ENCODE measurements at regions not wholly inside any gene's neighbourhood (a gene's known extent, or its start where the extent isn't known, plus 50 kb on each side); places are given as distances from the start of the nearest gene placed in this dataset.

DNA sequence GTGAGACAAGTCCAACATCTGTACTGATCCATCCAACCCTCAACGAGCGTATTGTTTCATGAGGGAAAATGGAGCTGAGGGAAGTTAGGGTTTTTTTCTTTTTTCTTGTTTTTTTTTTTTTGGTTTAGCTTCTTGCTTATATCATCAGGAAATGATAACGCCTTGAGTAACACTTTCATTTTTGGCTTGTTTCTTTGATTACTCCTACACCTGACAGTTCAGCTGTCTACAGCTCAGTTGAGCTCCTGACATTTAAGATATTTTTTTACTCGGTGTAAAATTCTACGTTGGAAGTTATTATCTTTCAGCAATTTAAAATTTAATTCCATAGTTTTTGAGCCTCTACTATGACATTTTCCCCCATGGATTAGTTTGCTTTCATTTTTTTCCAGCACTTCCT, 691.0 kb upstream of the HTR2C start:
- TF ChIP-seq ZNF212 (CRISPR knock-in tag; IDR thresholded peaks at IDR 0.05) (no peak), ZNF143 (CRISPR knock-in tag; IDR thresholded peaks at IDR 0.05) (no peak), EZH2 (IDR thresholded peaks at IDR 0.05; ENCODE audit: borderline replicate concordance, low read depth, low read length) (no peak), HDAC6 (IDR thresholded peaks at IDR 0.05; ENCODE audit: low read depth, low read length) (no peak), CEBPB (tag; IDR thresholded peaks at IDR 0.05) (no peak), HDAC2 (IDR thresholded peaks at IDR 0.05) (no peak), TCF7 (IDR thresholded peaks at IDR 0.05; ENCODE audit: borderline replicate concordance) (no peak), SNRNP70 (optimal IDR thresholded peaks at IDR 0.05; ENCODE audit: low read depth, low read length) (no peak), PHF8 (IDR thresholded peaks at IDR 0.05; ENCODE audit: borderline replicate concordance, low read length) (no peak), GATAD2B (IDR thresholded peaks at IDR 0.05; ENCODE audit: borderline replicate concordance) (no peak)
- TF ChIP-seq, protein P1, sequence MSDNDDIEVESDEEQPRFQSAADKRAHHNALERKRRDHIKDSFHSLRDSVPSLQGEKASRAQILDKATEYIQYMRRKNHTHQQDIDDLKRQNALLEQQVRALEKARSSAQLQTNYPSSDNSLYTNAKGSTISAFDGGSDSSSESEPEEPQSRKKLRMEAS (CRISPR knock-in tag; IDR thresholded peaks at IDR 0.05), result no peak
- TF ChIP-seq, protein P2, sequence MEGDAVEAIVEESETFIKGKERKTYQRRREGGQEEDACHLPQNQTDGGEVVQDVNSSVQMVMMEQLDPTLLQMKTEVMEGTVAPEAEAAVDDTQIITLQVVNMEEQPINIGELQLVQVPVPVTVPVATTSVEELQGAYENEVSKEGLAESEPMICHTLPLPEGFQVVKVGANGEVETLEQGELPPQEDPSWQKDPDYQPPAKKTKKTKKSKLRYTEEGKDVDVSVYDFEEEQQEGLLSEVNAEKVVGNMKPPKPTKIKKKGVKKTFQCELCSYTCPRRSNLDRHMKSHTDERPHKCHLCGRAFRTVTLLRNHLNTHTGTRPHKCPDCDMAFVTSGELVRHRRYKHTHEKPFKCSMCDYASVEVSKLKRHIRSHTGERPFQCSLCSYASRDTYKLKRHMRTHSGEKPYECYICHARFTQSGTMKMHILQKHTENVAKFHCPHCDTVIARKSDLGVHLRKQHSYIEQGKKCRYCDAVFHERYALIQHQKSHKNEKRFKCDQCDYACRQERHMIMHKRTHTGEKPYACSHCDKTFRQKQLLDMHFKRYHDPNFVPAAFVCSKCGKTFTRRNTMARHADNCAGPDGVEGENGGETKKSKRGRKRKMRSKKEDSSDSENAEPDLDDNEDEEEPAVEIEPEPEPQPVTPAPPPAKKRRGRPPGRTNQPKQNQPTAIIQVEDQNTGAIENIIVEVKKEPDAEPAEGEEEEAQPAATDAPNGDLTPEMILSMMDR (IDR thresholded peaks at IDR 0.05 in 2 of 3, conservative IDR thresholded peaks at IDR 0.05 in 1 of 3; ENCODE audit: insufficient read depth in 2 of 3, low read depth in 1 of 3, low read length in 3 of 3), result no peak

Data from K562 (cell line).